ENCODE measurements at regions not wholly inside any gene's neighbourhood (a gene's known extent, or its start where the extent isn't known, plus 50 kb on each side); places are given as distances from the start of the nearest gene placed in this dataset.

GRCh38 chr11:76259299-76259908 is 53.1 kb upstream of the WNT11 start:
- TF ChIP-seq EP300 (IDR thresholded peaks at IDR 0.05), result no peak
- TF ChIP-seq CTCF (IDR thresholded peaks at IDR 0.05), result no peak
- TF ChIP-seq USF2 (IDR thresholded peaks at IDR 0.05), result no peak
- no peak for TF ChIP-seq BHLHE40 (IDR thresholded peaks at IDR 0.05; ENCODE audit: low read depth, low read length)
- TF ChIP-seq PBX3 (IDR thresholded peaks at IDR 0.05), result no peak
- TF ChIP-seq MAX (IDR thresholded peaks at IDR 0.05), result no peak
- no peak for TF ChIP-seq RFX5 (IDR thresholded peaks at IDR 0.05)
- TF ChIP-seq REST (IDR thresholded peaks at IDR 0.05), result no peak
- TF ChIP-seq POLR2A (IDR thresholded peaks at IDR 0.05; ENCODE audit: low read length), result no peak
- TF ChIP-seq ELK1 (IDR thresholded peaks at IDR 0.05; ENCODE audit: low read depth, low read length), result no peak
- no peak for TF ChIP-seq NR3C1 (IDR thresholded peaks at IDR 0.05)
- TF ChIP-seq RAD21 (conservative IDR thresholded peaks at IDR 0.05 in 1 of 2, IDR thresholded peaks at IDR 0.05 in 1 of 2), result no peak
- no peak for TF ChIP-seq JUN (IDR thresholded peaks at IDR 0.05)

Data from A549 (cell line).